Calu3 (cell line): ENCODE measurements at regions not wholly inside any gene's neighbourhood (a gene's known extent, or its start where the extent isn't known, plus 50 kb on each side); places are given as distances from the start of the nearest gene placed in this dataset.
"Not testable (repeated sequence)": the region's sequence is repeated elsewhere in the genome, so short reads cannot be mapped to it uniquely, and the experiment has no call there.

Experiments used
- BruUV-seq: library from RNA; stranded (reverse); fragments of 400-500 nt; replicated peaks from 2 replicates; lab custom pipeline; 2021; lab: Mats Ljungman, UMichigan
- CTCF ChIA-PET: fragments of 300-600 bp; sonication (Branson Sonifier 250); formaldehyde crosslinking; loops from one replicate; lab custom pipeline; 2022; ENCODE audit warnings: antibody characterized with exemption; lab: Charles Lee
- DNase-seq: peaks from one replicate; pipeline ENCODE4 v3.0.0; 2022
- H3K27ac Mint-ChIP-seq: one replicate; pipeline ENCODE4 v1.8.0; 2022; ENCODE audit warnings: mixed read lengths; ENCODE audit not compliant: unreplicated experiment
- H3K27me3 Mint-ChIP-seq: one replicate; pipeline ENCODE4 v1.8.0; 2022; ENCODE audit warnings: mixed read lengths; ENCODE audit not compliant: unreplicated experiment
- H3K36me3 Mint-ChIP-seq: one replicate; pipeline ENCODE4 v1.8.0; 2022; ENCODE audit warnings: mild to moderate bottlenecking, moderate library complexity, mixed read lengths; ENCODE audit not compliant: insufficient read depth, unreplicated experiment
- H3K4me1 Mint-ChIP-seq: one replicate; pipeline ENCODE4 v1.8.0; 2022; ENCODE audit warnings: mild to moderate bottlenecking, low read depth, mixed read lengths; ENCODE audit not compliant: unreplicated experiment
- H3K4me3 Mint-ChIP-seq: one replicate; pipeline ENCODE4 v1.8.0; 2022; ENCODE audit warnings: mild to moderate bottlenecking, low read depth, moderate library complexity, mixed read lengths; ENCODE audit not compliant: unreplicated experiment
- H3K9me3 Mint-ChIP-seq: one replicate; pipeline ENCODE4 v1.8.0; 2022; ENCODE audit warnings: low read depth, mixed read lengths; ENCODE audit not compliant: unreplicated experiment
- intact Hi-C: fragments of 100-400 bp; cut with micrococcal nuclease; formaldehyde crosslinking; loops from one replicate; pipeline ENCODE4 v1.10.0; 2022; ENCODE audit not compliant: unreplicated experiment
- TF ChIP-seq, protein P1 (sequence below): fragments of 200-600 bp; IDR thresholded peaks from one replicate; pipeline ENCODE4 v1.8.0; 2022; ENCODE audit warnings: antibody characterized with exemption; ENCODE audit not compliant: unreplicated experiment

DNA sequence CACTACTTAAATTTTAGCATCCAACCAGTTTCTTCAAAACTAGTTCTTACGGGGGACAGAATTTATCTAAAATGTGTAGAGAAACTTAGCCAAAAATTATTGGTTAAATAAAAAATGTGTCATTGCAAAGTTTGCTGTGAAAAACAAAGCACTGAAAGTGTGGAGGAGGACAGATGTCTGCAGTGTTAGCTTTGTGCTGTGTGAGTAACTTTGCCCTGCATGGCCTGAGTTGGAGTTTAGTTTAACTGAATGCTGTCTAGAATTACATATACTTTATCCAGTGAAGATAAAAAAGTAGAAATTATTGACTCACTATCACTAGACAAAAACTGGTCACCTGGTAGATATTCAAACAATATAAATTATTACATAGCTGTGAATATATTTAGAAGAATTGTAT, 1225.2 kb upstream of the CELF4 start:
- no peaks in the 10 kb centered on the region for H3K27me3 Mint-ChIP-seq
- CTCF ChIA-PET = no interaction called here
- TF ChIP-seq, protein P1, sequence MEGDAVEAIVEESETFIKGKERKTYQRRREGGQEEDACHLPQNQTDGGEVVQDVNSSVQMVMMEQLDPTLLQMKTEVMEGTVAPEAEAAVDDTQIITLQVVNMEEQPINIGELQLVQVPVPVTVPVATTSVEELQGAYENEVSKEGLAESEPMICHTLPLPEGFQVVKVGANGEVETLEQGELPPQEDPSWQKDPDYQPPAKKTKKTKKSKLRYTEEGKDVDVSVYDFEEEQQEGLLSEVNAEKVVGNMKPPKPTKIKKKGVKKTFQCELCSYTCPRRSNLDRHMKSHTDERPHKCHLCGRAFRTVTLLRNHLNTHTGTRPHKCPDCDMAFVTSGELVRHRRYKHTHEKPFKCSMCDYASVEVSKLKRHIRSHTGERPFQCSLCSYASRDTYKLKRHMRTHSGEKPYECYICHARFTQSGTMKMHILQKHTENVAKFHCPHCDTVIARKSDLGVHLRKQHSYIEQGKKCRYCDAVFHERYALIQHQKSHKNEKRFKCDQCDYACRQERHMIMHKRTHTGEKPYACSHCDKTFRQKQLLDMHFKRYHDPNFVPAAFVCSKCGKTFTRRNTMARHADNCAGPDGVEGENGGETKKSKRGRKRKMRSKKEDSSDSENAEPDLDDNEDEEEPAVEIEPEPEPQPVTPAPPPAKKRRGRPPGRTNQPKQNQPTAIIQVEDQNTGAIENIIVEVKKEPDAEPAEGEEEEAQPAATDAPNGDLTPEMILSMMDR = no peak
- H3K9me3 Mint-ChIP-seq = no peaks in the 10 kb centered on the region
- no peak for DNase-seq
- H3K4me3 Mint-ChIP-seq = no peak overlapping the region
- no TSS peak for BruUV-seq
- no peaks in the 10 kb centered on the region for H3K4me1 Mint-ChIP-seq
- intact Hi-C loops = no loop called here
- H3K36me3 Mint-ChIP-seq = no peaks in the 10 kb centered on the region
- H3K27ac Mint-ChIP-seq = no peak overlapping the region

- BruUV-seq = no TSS peak
These were observed 1224.7 kb upstream of the CELF4 start for GRCh38 chr18:38790303-38790702.

DNA sequence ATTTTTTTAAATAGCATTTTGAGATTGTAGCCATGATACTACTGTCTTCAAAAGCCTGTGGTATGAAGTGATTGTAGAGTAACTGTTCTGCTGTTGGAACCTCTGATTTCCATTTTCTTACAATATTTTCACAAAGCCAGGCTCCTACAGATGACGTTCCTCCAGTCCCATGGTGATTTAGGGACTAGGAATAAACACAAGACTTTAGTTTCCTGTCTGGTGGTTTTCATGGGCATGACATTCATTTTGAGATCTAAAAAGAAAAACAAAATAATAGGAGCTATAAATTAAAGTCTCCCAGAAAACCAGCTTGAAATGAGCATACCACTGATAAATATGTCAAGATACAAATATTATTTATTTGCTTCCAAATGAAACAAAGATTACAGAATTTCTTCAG, 1223.5 kb upstream of the CELF4 start:
- Mint-ChIP-seq H3K4me3 (no peak overlapping the region), H3K27ac (no peak overlapping the region), H3K36me3 (no peaks in the 10 kb centered on the region), H3K9me3 (peaks cover under 1% of the 10 kb centered on the region), H3K4me1 (no peaks in the 10 kb centered on the region), H3K27me3 (peaks cover 5% of the 10 kb centered on the region)
- intact Hi-C loops = no loop called here
- no peak for DNase-seq
- CTCF ChIA-PET = no interaction called here
- TF ChIP-seq, protein P1 = no peak
- no TSS peak for BruUV-seq

More at GRCh38 chr18:38790303-38790702, 1224.7 kb upstream of the CELF4 start:
- Mint-ChIP-seq H3K27ac (no peak overlapping the region), H3K36me3 (no peaks in the 10 kb centered on the region), H3K27me3 (no peaks in the 10 kb centered on the region), H3K4me3 (no peak overlapping the region), H3K4me1 (no peaks in the 10 kb centered on the region), H3K9me3 (no peaks in the 10 kb centered on the region)
- TF ChIP-seq, protein P1 = peak; percentile 19
- intact Hi-C loops = no loop called here
- DNase-seq = peak; percentile 3
- CTCF ChIA-PET = no interaction called here

DNA sequence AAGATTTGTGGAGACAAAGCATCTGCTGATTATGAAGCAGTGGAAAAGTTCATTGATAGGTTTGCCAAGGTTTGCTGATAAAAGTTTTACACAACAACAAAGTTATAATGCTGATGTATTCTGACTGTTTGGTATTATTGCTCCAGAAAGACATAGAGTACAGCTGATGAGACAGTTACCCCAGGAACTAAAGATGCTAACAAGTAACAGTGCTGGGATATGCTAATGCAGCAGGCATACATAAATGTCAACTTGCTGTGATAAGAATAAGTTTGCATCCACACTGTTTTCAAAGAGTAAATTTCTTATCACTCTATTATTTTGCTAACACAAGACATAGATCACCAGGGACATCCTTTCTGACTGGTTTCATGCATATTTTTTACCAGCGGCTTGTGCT, 1221.3 kb upstream of the CELF4 start:
- DNase-seq = no peak
- Mint-ChIP-seq H3K4me1 (no peaks in the 10 kb centered on the region), H3K27ac (no peak overlapping the region), H3K9me3 (peaks cover 5% of the 10 kb centered on the region), H3K4me3 (no peak overlapping the region), H3K36me3 (no peaks in the 10 kb centered on the region), H3K27me3 (peaks cover 14% of the 10 kb centered on the region)
- no TSS peak for BruUV-seq
- CTCF ChIA-PET = no interaction called here
- TF ChIP-seq, protein P1 = no peak
- intact Hi-C loops = no loop called here

GRCh38 chr18:38771620-38772019, 1206.0 kb upstream of the CELF4 start:
- BruUV-seq, H3K27ac Mint-ChIP-seq, H3K36me3 Mint-ChIP-seq, H3K4me1 Mint-ChIP-seq, DNase-seq, H3K9me3 Mint-ChIP-seq, H3K4me3 Mint-ChIP-seq, CTCF ChIA-PET, intact Hi-C loops: not testable (repeated sequence)
- peaks cover 18% of the 10 kb centered on the region for H3K27me3 Mint-ChIP-seq
